Astrocyte (in vitro differentiated cells and primary cell): ENCODE measurements at regions not wholly inside any gene's neighbourhood (a gene's known extent, or its start where the extent isn't known, plus 50 kb on each side); places are given as distances from the start of the nearest gene placed in this dataset.

Source experiments
- EZH2 ChIP-seq: IDR thresholded peaks from 2 replicates; pipeline ENCODE4 v1.6.1; 2012; ENCODE audit warnings: mild to moderate bottlenecking, low read length, inconsistent platforms; ENCODE audit not compliant: insufficient read depth
- TF ChIP-seq, protein P1 (sequence below): IDR thresholded peaks from 2 replicates; pipeline ENCODE4 v1.5.1; 2011; ENCODE audit warnings: low read depth, mild to moderate bottlenecking, inconsistent platforms, low read length, moderate library complexity; ENCODE audit not compliant: insufficient read depth

DNA sequence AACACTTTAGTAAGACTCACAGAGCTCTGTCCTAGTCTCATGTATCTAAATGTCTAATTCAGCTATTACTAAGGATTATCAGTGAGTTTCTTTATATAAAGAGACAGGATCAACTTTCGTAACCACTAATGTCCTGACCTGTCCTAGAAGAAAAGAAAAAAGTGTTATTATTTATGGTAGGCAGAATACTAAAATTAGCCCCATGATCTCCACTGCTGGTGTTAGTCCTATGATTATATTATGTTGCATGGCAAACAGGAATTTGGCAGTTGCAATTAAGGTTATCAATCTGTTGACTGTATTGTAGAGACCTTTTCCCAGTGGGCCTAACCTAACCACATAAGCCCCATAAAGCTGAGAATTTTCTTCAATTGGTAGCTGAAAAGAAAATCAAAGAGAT lies 132.9 kb upstream of the DIO2 start:
- TF ChIP-seq, protein P1, sequence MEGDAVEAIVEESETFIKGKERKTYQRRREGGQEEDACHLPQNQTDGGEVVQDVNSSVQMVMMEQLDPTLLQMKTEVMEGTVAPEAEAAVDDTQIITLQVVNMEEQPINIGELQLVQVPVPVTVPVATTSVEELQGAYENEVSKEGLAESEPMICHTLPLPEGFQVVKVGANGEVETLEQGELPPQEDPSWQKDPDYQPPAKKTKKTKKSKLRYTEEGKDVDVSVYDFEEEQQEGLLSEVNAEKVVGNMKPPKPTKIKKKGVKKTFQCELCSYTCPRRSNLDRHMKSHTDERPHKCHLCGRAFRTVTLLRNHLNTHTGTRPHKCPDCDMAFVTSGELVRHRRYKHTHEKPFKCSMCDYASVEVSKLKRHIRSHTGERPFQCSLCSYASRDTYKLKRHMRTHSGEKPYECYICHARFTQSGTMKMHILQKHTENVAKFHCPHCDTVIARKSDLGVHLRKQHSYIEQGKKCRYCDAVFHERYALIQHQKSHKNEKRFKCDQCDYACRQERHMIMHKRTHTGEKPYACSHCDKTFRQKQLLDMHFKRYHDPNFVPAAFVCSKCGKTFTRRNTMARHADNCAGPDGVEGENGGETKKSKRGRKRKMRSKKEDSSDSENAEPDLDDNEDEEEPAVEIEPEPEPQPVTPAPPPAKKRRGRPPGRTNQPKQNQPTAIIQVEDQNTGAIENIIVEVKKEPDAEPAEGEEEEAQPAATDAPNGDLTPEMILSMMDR = no peak
- no peak for TF ChIP-seq EZH2
